Inferior parietal cortex (tissue), 1 donor: ENCODE measurements at regions not wholly inside any gene's neighbourhood (a gene's known extent, or its start where the extent isn't known, plus 50 kb on each side); places are given as distances from the start of the nearest gene placed in this dataset.
"Not testable (repeated sequence)": the region's sequence is repeated elsewhere in the genome, so short reads cannot be mapped to it uniquely, and the experiment has no call there.

Source experiments
- DNase-seq: peaks from one replicate; pipeline ENCODE4 v3.0.0-alpha.2; 2016; ENCODE audit errors: extremely low spot score

- DNase-seq = no peak
These were observed 110.4 kb upstream of the ZNF462 start for GRCh38 chr9:106752581-106752980.

- DNase-seq = no peak
These were observed 109.8 kb upstream of the ZNF462 start for GRCh38 chr9:106753155-106753671.

GRCh38 chr9:106755736-106756135, 107.2 kb upstream of the ZNF462 start:
- DNase-seq = no peak

GRCh38 chr9:106757514-106757913, 105.5 kb upstream of the ZNF462 start:
- no peak for DNase-seq

- DNase-seq = no peak
These were observed 104.1 kb upstream of the ZNF462 start for GRCh38 chr9:106758911-106759310.

- no peak for DNase-seq
These were observed 101.5 kb upstream of the ZNF462 start for GRCh38 chr9:106761493-106761892.

- DNase-seq = no peak
These were observed 96.3 kb upstream of the ZNF462 start for GRCh38 chr9:106766616-106767015.

GRCh38 chr9:106769331-106769730, 93.6 kb upstream of the ZNF462 start:
- DNase-seq = no peak

- DNase-seq = no peak
These were observed 91.4 kb upstream of the ZNF462 start for GRCh38 chr9:106771608-106772007.

GRCh38 chr9:106772523-106773290, 90.3 kb upstream of the ZNF462 start:
- DNase-seq = no peak

- DNase-seq = no peak
These were observed 89.2 kb upstream of the ZNF462 start for GRCh38 chr9:106773750-106774149.

- DNase-seq = no peak
These were observed 87.0 kb upstream of the ZNF462 start for GRCh38 chr9:106775960-106776359.

- DNase-seq = no peak
These were observed 83.2 kb upstream of the ZNF462 start for GRCh38 chr9:106779796-106780195.

GRCh38 chr9:106783121-106783520, 79.8 kb upstream of the ZNF462 start:
- DNase-seq = no peak

GRCh38 chr9:106784076-106784475, 78.9 kb upstream of the ZNF462 start:
- no peak for DNase-seq

GRCh38 chr9:106785200-106785599, 77.8 kb upstream of the ZNF462 start:
- no peak for DNase-seq

- DNase-seq = not testable (repeated sequence)
These were observed 74.9 kb upstream of the ZNF462 start for GRCh38 chr9:106788021-106788420.

- DNase-seq = no peak
These were observed 67.9 kb upstream of the ZNF462 start for GRCh38 chr9:106795031-106795430.

- no peak for DNase-seq
These were observed 66.2 kb upstream of the ZNF462 start for GRCh38 chr9:106796771-106797170.

GRCh38 chr9:106797299-106797698, 65.7 kb upstream of the ZNF462 start:
- DNase-seq = no peak

- DNase-seq = no peak
These were observed 64.8 kb upstream of the ZNF462 start for GRCh38 chr9:106798016-106798799.

GRCh38 chr9:106799152-106799551, 63.8 kb upstream of the ZNF462 start:
- DNase-seq = no peak

GRCh38 chr9:106800701-106801270, 62.2 kb upstream of the ZNF462 start:
- no peak for DNase-seq
